ENCODE measurements at regions not wholly inside any gene's neighbourhood (a gene's known extent, or its start where the extent isn't known, plus 50 kb on each side); places are given as distances from the start of the nearest gene placed in this dataset.

- Histone ChIP-seq H3K36me3 (ENCODE audit: control insufficient read depth in 1 of 2, insufficient read depth in 2 of 2, low read length in 1 of 2) (no peaks in the 10 kb centered on the region), H3K9me3 (ENCODE audit: control insufficient read depth, low read length) (no peaks in the 10 kb centered on the region), H3K27ac (ENCODE audit: low read depth in 1 of 2, low read length in 2 of 2) (no peak overlapping the region), H3K4me1 (ENCODE audit: control insufficient read depth in 1 of 2, insufficient read depth in 2 of 2, low read length in 2 of 2) (no peaks in the 10 kb centered on the region), H3K27me3 (ENCODE audit: control insufficient read depth in 1 of 2, insufficient read depth in 2 of 2, low read length in 1 of 2) (no peaks in the 10 kb centered on the region), H3K4me3 (ENCODE audit: low read length in 2 of 2) (no peak overlapping the region)
- DNase-seq, result no peak
- intact Hi-C loops (cut with DNase I), result no loop called here
- ATAC-seq (ENCODE audit: low FRiP score), result no peak
These were observed 521.1 kb upstream of the POT1 start for GRCh38 chr7:125450749-125451148.

- Histone ChIP-seq H3K36me3 (ENCODE audit: control insufficient read depth in 1 of 2, insufficient read depth in 2 of 2, low read length in 1 of 2) (no peaks in the 10 kb centered on the region), H3K4me3 (ENCODE audit: low read length in 2 of 2) (no peak overlapping the region), H3K27ac (ENCODE audit: low read depth in 1 of 2, low read length in 2 of 2) (no peak overlapping the region), H3K9me3 (ENCODE audit: control insufficient read depth, low read length) (no peaks in the 10 kb centered on the region), H3K4me1 (ENCODE audit: control insufficient read depth in 1 of 2, insufficient read depth in 2 of 2, low read length in 2 of 2) (no peaks in the 10 kb centered on the region), H3K27me3 (ENCODE audit: control insufficient read depth in 1 of 2, insufficient read depth in 2 of 2, low read length in 1 of 2) (no peaks in the 10 kb centered on the region)
- intact Hi-C loops (cut with DNase I), result no loop called here
- ATAC-seq (ENCODE audit: low FRiP score) (no peak), DNase-seq (no peak)
- WGBS, 2 donors, result 32 to 43% methylated on average over 3 of the region's 3 CpGs
These were observed 516.2 kb upstream of the POT1 start for GRCh38 chr7:125445836-125446235.

DNA sequence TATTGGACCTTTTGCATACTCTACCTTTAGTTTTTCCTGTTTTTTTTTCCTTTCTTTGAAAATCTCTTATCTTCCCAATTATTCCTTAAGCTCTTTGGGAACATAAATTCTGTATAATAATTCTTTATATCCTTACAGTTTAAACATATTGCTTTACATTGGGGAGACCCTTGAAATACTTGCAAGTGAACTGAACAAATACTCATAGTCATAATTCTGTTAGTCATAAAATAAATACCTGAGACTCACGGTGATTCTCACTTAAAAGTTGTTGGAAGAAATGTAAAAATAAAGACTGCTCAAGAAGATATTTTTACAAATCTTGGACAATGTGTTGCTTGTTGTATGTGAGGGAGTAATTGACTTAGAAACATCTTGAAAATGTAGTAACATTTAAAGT lies 515.2 kb upstream of the POT1 start:
- Histone ChIP-seq H3K27me3 (ENCODE audit: control insufficient read depth in 1 of 2, insufficient read depth in 2 of 2, low read length in 1 of 2) (no peaks in the 10 kb centered on the region), H3K4me3 (ENCODE audit: low read length in 2 of 2) (no peak overlapping the region), H3K36me3 (ENCODE audit: control insufficient read depth in 1 of 2, insufficient read depth in 2 of 2, low read length in 1 of 2) (no peaks in the 10 kb centered on the region), H3K27ac (ENCODE audit: low read depth in 1 of 2, low read length in 2 of 2) (no peak overlapping the region), H3K9me3 (ENCODE audit: control insufficient read depth, low read length) (no peaks in the 10 kb centered on the region), H3K4me1 (ENCODE audit: control insufficient read depth in 1 of 2, insufficient read depth in 2 of 2, low read length in 2 of 2) (no peaks in the 10 kb centered on the region)
- no peak for ATAC-seq (ENCODE audit: low FRiP score)
- 2 to 14% methylated on average over 1 of the region's 1 CpG for WGBS, 2 donors
- DNase-seq, result no peak
- intact Hi-C loops (cut with DNase I), result no loop called here

DNA sequence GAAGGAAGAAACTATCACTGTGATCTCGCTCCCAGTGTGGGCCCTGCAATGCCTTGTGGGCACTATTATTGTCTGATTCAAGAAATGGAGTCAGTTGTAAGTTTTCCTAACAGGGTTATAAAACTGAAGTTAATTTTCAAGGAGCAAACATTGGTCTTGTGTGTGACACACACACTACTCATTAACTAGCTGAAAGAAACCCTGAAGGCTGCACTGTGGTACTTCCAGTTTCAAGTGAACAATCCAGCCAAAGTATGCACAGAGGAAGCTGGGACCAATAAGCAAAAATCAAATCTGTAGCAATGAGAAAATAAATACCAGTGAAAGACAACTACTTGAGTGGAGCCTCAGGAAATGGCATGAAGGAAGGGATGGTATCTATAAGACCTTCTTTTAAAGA lies 506.6 kb upstream of the POT1 start:
- intact Hi-C loops (cut with DNase I), result no loop called here
- H3K36me3 ChIP-seq (ENCODE audit: control insufficient read depth in 1 of 2, insufficient read depth in 2 of 2, low read length in 1 of 2), result no peaks in the 10 kb centered on the region
- WGBS, 2 donors, result 84 to 88% methylated on average over 1 of the region's 1 CpG

GRCh38 chr7:125431349-125431748 lies 501.7 kb upstream of the POT1 start:
- no peak overlapping the region for H3K4me3 ChIP-seq (ENCODE audit: low read length in 2 of 2)
- intact Hi-C loops (cut with DNase I), result no loop called here
- no peaks in the 10 kb centered on the region for H3K36me3 ChIP-seq (ENCODE audit: control insufficient read depth in 1 of 2, insufficient read depth in 2 of 2, low read length in 1 of 2)
- no peaks in the 10 kb centered on the region for H3K27me3 ChIP-seq (ENCODE audit: control insufficient read depth in 1 of 2, insufficient read depth in 2 of 2, low read length in 1 of 2)
- no peaks in the 10 kb centered on the region for H3K9me3 ChIP-seq (ENCODE audit: control insufficient read depth, low read length)
- 70 to 74% methylated on average over 1 of the region's 1 CpG for WGBS, 2 donors
- no peak for DNase-seq
- H3K4me1 ChIP-seq (ENCODE audit: control insufficient read depth in 1 of 2, insufficient read depth in 2 of 2, low read length in 2 of 2), result no peaks in the 10 kb centered on the region
- no peak overlapping the region for H3K27ac ChIP-seq (ENCODE audit: low read depth in 1 of 2, low read length in 2 of 2)
- ATAC-seq (ENCODE audit: low FRiP score), result no peak

More for the DNA sequence above, 506.6 kb upstream of the POT1 start:
- no peak for ATAC-seq (ENCODE audit: low FRiP score)
- no peak overlapping the region for H3K4me3 ChIP-seq (ENCODE audit: low read length in 2 of 2)
- no peaks in the 10 kb centered on the region for H3K9me3 ChIP-seq (ENCODE audit: control insufficient read depth, low read length)
- H3K27me3 ChIP-seq (ENCODE audit: control insufficient read depth in 1 of 2, insufficient read depth in 2 of 2, low read length in 1 of 2), result no peaks in the 10 kb centered on the region
- H3K27ac ChIP-seq (ENCODE audit: low read depth in 1 of 2, low read length in 2 of 2), result no peak overlapping the region
- DNase-seq, result no peak
- H3K4me1 ChIP-seq (ENCODE audit: control insufficient read depth in 1 of 2, insufficient read depth in 2 of 2, low read length in 2 of 2), result no peaks in the 10 kb centered on the region

- WGBS, 2 donors, result 89% methylated on average over 2 of the region's 2 CpGs
- no peaks in the 10 kb centered on the region for H3K9me3 ChIP-seq (ENCODE audit: control insufficient read depth, low read length)
- no peak for ATAC-seq (ENCODE audit: low FRiP score)
- no peaks in the 10 kb centered on the region for H3K4me1 ChIP-seq (ENCODE audit: control insufficient read depth in 1 of 2, insufficient read depth in 2 of 2, low read length in 2 of 2)
- no peak for DNase-seq
- no peaks in the 10 kb centered on the region for H3K36me3 ChIP-seq (ENCODE audit: control insufficient read depth in 1 of 2, insufficient read depth in 2 of 2, low read length in 1 of 2)
- H3K4me3 ChIP-seq (ENCODE audit: low read length in 2 of 2), result no peak overlapping the region
- intact Hi-C loops (cut with DNase I), result no loop called here
- H3K27ac ChIP-seq (ENCODE audit: low read depth in 1 of 2, low read length in 2 of 2), result no peak overlapping the region
- no peaks in the 10 kb centered on the region for H3K27me3 ChIP-seq (ENCODE audit: control insufficient read depth in 1 of 2, insufficient read depth in 2 of 2, low read length in 1 of 2)
These were observed 500.4 kb upstream of the POT1 start for GRCh38 chr7:125430013-125430412.

DNA sequence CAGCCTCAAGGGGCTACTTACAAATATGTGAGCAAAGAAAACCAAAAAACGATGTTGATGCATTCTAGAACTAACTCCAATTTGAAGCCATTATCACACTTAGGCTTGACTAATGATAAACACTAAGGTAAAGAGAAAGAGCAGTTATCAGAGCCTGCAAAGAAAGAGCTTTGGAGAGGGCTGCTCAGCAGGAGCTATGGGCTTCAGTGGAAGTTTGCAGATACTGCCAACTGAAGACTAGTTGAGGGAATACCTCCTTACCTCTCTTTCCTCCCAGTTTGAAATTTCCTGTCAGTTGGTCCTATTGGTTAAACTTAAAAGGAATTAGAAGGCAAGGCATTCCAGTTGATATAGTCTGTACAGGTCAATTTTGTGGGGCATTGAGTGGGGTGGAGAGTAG lies 498.1 kb upstream of the POT1 start:
- WGBS, 2 donors, result 6 to 11% methylated on average over 1 of the region's 1 CpG
- ATAC-seq (ENCODE audit: low FRiP score), result no peak
- H3K4me3 ChIP-seq (ENCODE audit: low read length in 2 of 2), result no peak overlapping the region
- DNase-seq, result no peak
- no peaks in the 10 kb centered on the region for H3K4me1 ChIP-seq (ENCODE audit: control insufficient read depth in 1 of 2, insufficient read depth in 2 of 2, low read length in 2 of 2)
- H3K27me3 ChIP-seq (ENCODE audit: control insufficient read depth in 1 of 2, insufficient read depth in 2 of 2, low read length in 1 of 2), result no peaks in the 10 kb centered on the region
- no peaks in the 10 kb centered on the region for H3K36me3 ChIP-seq (ENCODE audit: control insufficient read depth in 1 of 2, insufficient read depth in 2 of 2, low read length in 1 of 2)
- no peaks in the 10 kb centered on the region for H3K9me3 ChIP-seq (ENCODE audit: control insufficient read depth, low read length)
- intact Hi-C loops (cut with DNase I), result no loop called here
- no peak overlapping the region for H3K27ac ChIP-seq (ENCODE audit: low read depth in 1 of 2, low read length in 2 of 2)

DNA sequence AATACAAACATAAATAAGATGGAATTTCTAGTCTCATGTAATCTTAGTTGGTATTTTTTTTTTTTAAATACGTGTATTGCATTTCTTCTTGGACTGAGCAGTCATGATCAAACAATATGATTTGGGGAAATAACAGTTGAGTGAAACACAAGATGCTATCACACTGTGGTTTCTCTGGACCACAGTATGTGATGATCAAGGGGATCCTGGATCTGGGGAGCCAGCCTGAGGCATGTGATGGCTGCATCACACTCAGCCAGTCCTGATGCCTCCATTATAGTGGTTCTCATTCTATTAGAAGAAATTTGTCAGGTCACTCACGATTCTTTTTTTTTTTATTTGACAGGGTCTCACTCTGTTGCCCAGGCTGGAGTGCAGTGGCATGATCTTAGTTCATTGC lies 495.9 kb upstream of the POT1 start:
- Histone ChIP-seq H3K4me1 (ENCODE audit: control insufficient read depth in 1 of 2, insufficient read depth in 2 of 2, low read length in 2 of 2) (no peaks in the 10 kb centered on the region), H3K9me3 (ENCODE audit: control insufficient read depth, low read length) (no peaks in the 10 kb centered on the region), H3K27ac (ENCODE audit: low read depth in 1 of 2, low read length in 2 of 2) (no peak overlapping the region), H3K27me3 (ENCODE audit: control insufficient read depth in 1 of 2, insufficient read depth in 2 of 2, low read length in 1 of 2) (no peaks in the 10 kb centered on the region), H3K36me3 (ENCODE audit: control insufficient read depth in 1 of 2, insufficient read depth in 2 of 2, low read length in 1 of 2) (no peaks in the 10 kb centered on the region), H3K4me3 (ENCODE audit: low read length in 2 of 2) (no peak overlapping the region)
- intact Hi-C loops (cut with DNase I), result no loop called here
- DNase-seq, result no peak
- ATAC-seq (ENCODE audit: low FRiP score), result no peak
- 83 to 91% methylated on average over 2 of the region's 2 CpGs for WGBS, 2 donors

GRCh38 chr7:125424721-125425120 lies 495.1 kb upstream of the POT1 start:
- DNase-seq (no peak), ATAC-seq (ENCODE audit: low FRiP score) (no peak)
- no peaks in the 10 kb centered on the region for H3K36me3 ChIP-seq (ENCODE audit: control insufficient read depth in 1 of 2, insufficient read depth in 2 of 2, low read length in 1 of 2)
- WGBS, 2 donors, result 32% methylated on average over 3 of the region's 3 CpGs
- no peaks in the 10 kb centered on the region for H3K4me1 ChIP-seq (ENCODE audit: control insufficient read depth in 1 of 2, insufficient read depth in 2 of 2, low read length in 2 of 2)
- intact Hi-C loops (cut with DNase I), result no loop called here
- no peaks in the 10 kb centered on the region for H3K27me3 ChIP-seq (ENCODE audit: control insufficient read depth in 1 of 2, insufficient read depth in 2 of 2, low read length in 1 of 2)
- no peak overlapping the region for H3K27ac ChIP-seq (ENCODE audit: low read depth in 1 of 2, low read length in 2 of 2)
- H3K9me3 ChIP-seq (ENCODE audit: control insufficient read depth, low read length), result no peaks in the 10 kb centered on the region
- H3K4me3 ChIP-seq (ENCODE audit: low read length in 2 of 2), result no peak overlapping the region

Data from aorta (tissue), 5 donors.